NCI-H526 (cell line): ENCODE measurements at regions not wholly inside any gene's neighbourhood (a gene's known extent, or its start where the extent isn't known, plus 50 kb on each side); places are given as distances from the start of the nearest gene placed in this dataset.
A peak's percentile ranks its signal among the peaks of the same experiment; 100 is the strongest.

Source experiments
- DNase-seq, 2 experiments: peaks; one replicate each; lab custom pipeline; 2025; lab: John Stamatoyannopoulos, UW

GRCh38 chr5:92402956-92403702 lies 1020.0 kb upstream of the ARRDC3 start:
- no peak for DNase-seq

- DNase-seq, result no peak
Measured at GRCh38 chr5:92402045-92402444, 1018.9 kb upstream of the ARRDC3 start.

- no peak for DNase-seq
Measured at GRCh38 chr5:92401492-92401891, 1018.4 kb upstream of the ARRDC3 start.

DNA sequence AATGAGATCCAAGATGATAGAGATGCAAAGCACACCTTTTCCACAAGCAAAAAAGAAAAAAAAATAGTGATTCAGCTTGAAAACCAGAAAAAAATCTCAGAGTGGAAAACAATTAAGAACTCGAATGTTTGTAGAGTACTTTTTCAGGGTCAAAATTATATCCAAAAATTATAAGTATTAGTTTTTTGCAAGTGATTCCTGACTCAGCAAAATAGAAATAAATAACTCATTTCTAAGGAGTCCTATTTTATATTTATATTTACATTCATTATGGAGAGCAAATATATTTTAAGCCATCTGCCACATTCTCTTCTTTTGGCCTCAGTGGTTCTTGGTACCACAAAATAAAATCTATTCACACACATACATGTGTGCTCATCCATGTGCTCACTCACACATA lies 1011.8 kb upstream of the ARRDC3 start:
- no peak for DNase-seq

DNA sequence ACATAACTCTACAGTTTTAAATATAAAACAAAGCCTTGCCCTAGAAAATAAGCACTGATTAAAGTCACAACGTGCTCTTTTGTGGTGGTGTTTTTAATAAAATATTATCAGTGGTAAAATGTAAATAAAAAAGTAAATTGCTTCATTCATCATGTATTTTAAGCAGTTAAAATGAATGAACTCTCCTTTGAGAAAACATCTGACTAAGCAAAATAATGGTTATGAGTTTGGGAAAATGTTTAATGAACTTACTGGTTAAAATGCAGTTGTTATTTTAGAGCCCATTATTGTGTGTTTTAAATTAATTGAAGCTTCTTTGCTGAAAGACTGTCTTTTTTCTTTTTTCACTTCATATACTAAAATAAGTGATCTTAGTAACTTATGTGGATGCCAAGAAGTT lies 1007.5 kb upstream of the ARRDC3 start:
- no peak for DNase-seq

- DNase-seq, result peak in 1 of 2 experiments; percentile 1
Measured at GRCh38 chr5:92380069-92380770, 997.1 kb upstream of the ARRDC3 start.

DNA sequence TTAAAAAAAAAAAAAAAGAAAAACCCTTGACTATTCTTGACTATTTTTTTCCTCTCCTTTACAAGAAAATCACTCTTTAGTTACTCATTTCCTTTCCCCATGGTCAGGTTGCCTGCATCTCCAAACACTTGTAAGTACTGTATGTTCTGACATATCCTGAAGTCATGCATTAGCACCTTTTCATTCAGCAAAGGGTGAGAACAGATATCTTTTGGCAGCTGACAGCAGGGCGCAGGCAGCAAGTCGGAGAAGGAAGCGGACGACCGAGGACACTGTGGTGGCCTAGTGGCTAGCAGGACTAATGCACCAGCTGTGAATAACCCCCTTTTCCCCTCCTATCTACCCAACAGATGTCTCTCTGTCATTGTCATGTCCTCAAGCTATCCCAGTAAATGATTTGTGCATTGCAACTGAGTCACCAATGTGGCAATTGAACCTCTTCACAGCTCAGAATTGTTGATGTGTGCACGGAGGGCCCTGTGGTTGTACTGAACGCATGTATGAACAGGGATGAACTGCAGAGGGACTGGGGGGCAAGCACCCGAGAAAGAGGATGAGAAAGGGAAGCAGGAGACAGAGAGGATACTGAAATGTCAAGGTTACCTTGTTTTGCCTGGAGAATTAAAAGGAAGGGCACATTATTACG lies 996.0 kb upstream of the ARRDC3 start:
- no peak for DNase-seq

GRCh38 chr5:92374859-92375258 lies 991.7 kb upstream of the ARRDC3 start:
- DNase-seq, result no peak

DNA sequence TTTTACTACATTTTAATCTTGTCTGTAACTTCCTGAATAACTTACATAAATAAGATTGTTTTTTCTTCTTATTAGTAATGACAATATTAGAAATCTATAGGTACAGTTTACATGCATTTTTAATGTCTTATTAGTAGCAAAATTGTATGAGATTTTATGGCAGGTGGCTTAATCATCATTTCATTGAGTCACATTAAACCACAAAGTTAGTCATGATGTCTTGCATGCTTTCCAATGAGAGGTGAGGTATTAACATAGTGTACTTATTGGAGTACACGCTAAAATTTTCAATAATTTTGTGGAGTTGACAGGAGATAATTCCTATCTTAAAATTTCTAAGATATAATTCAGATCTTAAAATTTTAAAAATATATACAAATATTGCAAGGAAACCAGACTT lies 989.6 kb upstream of the ARRDC3 start:
- DNase-seq, result no peak

GRCh38 chr5:92371889-92372235 lies 988.7 kb upstream of the ARRDC3 start:
- DNase-seq, result no peak

DNA sequence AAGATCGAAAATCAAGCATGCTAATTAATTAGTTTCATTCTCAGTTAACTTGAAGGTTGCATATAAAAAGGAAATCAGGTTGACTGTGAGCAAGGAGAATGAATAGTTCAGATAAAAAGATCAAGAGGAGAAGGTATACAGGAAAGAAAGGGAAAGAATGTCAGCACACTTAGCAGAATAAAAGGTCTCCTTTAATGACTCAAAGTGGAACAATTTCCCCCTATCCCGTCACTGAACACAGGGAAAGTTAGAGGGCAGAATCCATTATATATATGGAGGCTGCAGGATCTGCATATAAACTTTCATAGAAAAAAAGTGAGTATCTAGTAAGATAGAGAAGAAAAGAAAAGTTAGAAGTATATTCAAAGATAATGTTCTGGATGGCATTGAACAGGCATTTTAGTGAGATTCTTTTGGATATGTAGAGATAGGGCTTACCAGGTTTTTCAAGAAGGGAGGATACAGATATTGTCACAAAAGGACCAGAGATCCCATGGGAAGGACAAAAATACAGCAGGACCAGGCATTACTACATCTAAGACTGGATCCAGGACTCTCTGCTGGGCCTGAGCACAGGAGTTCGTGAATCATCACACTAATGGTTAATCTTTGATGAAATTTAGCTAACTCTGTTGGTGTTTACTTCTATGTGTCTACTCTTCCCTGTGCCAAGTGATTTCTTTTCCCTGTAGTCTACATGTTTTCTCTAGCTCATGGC lies 988.2 kb upstream of the ARRDC3 start:
- no peak for DNase-seq

DNA sequence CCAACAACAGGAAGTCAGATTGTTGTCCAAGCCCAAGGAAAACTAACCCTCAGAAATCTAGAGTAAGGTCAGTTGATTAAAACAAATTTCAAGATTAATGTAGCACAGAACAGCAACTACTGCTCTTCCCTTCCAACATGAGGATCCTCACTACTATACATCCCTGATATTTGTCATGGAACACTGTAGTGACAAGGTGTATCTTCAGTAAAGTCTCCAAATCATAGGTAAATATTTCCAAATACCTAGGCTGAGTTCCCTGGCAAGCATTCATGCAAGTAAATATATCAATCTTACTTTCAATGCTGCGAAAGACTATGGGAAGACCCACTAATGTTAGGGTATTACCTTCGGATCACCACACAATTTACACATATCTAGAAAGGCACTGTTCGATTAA lies 986.9 kb upstream of the ARRDC3 start:
- no peak for DNase-seq

DNA sequence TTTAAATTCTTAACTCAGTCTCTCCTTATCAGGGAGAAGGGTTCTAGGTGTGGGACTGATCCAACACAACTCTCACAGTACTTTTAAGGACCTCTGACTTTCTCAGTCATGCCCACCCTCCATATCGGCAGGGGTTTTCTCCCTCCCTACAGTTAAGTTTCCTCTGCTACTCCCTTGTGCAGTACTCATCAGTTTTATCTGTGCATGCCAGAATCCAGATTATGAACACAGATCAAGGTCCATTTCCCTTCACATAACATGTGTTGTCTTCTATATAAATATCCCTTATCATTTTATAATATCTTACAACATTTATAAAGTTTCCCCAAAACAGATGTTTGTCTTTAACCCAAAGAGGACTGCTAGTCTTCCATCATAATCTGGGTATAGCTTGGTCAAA lies 986.5 kb upstream of the ARRDC3 start:
- DNase-seq, result no peak

DNA sequence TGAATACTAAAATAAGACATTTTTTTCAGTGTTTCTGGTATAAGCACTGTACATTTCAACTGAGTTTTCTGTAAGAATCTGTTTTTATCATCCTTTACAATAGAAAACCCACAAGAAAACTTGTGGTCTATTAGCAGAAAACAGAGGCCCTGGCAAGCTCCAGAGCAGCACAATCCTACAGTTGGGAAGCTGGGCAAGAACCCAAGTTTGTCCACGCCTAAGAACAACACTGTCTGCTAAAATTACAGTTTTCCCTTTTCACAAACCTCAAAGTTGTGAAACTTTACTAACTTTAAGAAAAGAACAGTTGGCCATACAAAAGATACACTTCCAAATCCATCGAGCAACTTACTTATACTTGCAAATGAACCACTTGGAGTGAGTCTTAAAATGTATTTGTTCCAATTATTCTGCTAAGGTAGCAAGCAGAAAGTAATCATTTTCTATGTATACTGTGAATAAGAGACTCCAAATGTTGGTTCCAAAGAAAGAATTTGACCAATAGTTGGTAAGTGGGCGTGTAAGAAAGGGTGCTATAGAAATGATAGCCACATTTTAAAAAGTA lies 982.0 kb upstream of the ARRDC3 start:
- no peak for DNase-seq

DNA sequence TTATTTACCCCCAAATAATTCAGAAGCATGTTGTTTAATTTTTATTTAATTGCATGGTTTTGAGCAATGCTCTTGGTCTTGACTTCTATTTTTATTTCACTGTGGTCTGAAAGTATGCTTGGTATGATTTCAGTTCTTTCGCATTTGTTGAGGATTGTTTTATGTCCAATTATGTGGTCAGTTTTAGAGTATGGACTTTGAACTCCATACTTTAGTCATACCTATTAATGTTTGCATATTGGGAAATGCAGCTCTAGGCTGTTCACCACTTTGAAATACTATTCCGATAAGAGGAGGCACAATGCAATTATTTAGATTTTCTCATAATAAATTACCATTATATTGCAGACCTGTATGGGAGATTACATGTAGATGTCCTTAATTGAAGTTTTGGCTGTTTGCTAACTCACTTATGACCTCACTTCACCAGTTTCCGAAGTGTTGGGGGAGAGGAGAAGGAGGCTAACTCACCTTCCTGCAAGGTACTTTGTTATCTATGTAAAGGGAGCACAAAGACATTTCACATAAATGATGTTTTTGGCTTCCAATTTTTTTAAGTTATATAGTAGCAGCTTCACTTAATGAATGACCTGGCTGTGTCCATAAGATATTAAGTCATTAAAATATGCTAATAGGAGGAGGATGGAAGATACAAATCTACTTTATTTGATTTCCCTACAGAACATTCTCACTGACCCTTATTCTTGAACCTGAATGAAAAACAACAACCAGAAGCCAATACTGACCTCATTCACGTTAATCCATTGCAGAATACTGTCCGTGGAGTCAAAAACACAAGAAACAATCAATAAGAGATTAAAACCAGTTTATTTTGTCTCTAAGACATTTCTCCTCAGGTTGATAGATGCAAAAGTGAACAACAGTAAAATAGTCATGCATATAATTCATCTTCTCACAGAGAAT lies 970.3 kb upstream of the ARRDC3 start:
- DNase-seq, result peak; percentile 20 to 40

DNA sequence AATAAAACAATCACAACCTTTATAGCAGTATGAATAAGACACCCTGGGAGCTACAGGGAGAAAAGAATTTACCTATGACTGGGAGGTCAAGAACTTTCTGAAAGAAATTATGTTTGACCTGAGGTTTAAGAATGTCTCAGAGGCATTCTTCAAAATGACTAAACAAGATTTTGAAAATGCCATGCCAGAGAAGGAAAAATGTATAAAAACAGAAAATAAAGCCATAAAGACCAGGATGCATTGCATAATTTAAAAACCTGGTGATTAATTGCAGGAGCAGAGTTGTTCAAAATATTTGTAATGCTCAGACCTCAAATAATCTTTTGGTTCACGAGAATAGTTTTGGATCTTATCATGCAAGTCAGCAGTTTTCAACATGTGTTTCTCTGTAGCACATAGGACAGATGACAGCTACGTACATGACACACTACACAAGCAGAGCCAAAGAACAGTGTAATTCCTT lies 954.7 kb upstream of the ARRDC3 start:
- DNase-seq, result no peak

- no peak for DNase-seq
Measured at GRCh38 chr5:92332039-92332438, 948.9 kb upstream of the ARRDC3 start.

DNA sequence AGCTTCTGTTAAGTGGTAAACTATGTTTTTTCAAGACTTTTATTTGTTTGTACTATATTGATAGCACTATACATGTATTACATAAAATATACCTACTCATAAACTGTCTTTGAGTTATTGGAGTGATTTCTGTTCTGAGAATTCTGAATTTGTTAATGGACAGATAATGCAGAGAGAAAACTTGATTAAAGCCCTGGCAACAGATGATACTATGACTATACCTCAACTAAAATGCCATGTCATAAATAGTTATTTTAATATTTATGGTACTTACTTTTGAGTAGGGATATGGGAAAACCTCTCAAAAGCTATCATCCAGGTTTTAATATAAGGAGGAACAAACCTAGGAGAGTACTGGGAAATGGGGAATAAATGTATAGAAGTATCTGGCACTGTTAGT lies 947.2 kb upstream of the ARRDC3 start:
- DNase-seq, result no peak

GRCh38 chr5:92329759-92330158 lies 946.6 kb upstream of the ARRDC3 start:
- DNase-seq, result no peak

DNA sequence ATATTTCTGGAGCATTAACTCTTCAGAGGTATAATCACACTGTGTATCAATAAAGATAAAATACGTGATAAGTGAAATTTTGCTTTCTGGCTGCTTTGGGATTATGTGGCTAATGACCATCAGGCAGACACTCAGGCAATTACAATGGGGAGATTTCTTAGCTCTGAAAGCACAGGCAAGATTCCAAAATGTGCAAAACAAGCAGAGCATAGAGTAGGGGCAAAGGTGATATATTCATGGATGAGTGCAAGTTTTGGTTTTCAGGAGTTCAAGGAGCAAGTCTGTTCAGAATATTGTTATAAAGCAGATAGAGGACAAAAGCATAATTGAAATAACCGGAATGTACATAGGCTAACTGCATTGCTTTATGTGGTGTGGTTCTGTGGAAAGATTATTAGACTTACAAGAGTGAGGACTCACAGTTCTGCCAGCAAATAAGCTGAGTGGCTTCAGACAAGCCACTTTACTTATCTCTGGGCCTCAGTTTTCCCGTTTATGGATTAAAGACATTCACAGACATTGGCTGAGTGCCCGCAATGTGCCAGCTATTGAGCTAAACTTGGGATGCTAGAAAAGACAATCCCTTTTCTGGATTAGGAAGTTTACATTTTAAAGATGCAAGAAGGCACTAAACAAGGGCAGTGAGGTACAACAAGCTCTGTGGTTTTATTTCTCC lies 945.6 kb upstream of the ARRDC3 start:
- no peak for DNase-seq

DNA sequence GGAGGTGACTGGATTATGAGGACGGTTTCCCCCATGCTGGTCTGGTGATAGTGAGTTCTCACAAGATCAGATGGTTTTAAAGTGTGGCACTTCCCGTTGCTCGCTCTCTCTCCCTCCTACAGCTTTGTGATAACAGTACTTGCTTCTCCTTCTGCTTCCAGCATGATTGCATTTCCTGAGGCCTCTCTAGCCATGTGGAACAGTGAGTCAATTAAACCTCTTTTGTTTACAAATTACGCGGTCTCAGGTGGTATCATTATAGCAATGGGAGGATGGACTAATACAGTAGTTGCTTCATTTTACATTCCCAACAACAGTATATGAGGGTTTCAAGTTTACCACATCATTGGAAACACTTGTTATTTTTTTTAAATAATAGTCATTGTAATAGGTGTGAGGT lies 937.3 kb upstream of the ARRDC3 start:
- DNase-seq, result peak in 1 of 2 experiments; percentile 0
